DND-41 (cell line): ENCODE measurements at regions not wholly inside any gene's neighbourhood (a gene's known extent, or its start where the extent isn't known, plus 50 kb on each side); places are given as distances from the start of the nearest gene placed in this dataset.

Experiments
- EZH2 ChIP-seq: IDR thresholded peaks from 3 replicates; pipeline ENCODE4 v1.6.1; 2012; ENCODE audit warnings: borderline replicate concordance, low read depth, mild to moderate bottlenecking, moderate library complexity, low read length, inconsistent platforms; ENCODE audit not compliant: severe bottlenecking
- TF ChIP-seq, protein P1 (sequence below): IDR thresholded peaks from 2 replicates; pipeline ENCODE4 v1.5.1; 2012; ENCODE audit warnings: borderline replicate concordance, low read length, moderate library complexity, mild to moderate bottlenecking; ENCODE audit not compliant: poor library complexity, severe bottlenecking; ENCODE audit errors: extremely low read depth

DNA sequence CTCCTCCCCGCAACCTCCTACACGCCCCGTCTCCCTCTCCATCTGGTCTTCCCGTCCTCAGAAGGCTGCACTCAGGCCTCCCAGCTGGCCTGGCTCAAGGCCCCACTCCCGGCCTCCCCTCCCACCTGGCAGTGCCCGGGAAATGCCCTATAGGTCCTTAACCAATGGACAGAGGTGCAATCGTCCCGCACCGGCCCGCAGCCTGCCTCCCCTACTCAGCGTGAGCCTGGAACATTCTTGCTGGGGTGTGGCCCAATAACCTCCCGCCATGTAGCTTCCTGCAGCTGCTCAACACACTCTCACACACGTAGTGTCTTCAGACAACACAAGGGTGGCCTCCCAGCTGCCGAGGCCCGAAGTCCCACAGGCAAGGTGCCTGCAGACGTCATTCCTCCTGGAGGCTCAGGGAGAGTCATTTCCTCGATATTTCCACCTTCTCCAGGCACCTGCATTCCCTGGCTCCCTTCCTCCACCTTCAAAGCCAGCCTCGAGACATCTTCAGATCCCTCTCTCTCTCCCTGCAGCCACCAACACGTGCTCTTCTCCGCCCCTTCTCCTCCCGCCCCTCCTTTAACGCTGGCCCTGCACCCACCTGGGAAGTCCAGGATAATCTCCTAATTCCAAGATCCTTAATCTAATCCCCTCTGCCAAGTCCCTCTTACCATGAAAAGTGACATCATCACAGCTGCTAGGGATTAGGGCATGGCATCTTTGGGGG, 56.2 kb downstream of the ADRA2C start:
- TF ChIP-seq, protein P1, sequence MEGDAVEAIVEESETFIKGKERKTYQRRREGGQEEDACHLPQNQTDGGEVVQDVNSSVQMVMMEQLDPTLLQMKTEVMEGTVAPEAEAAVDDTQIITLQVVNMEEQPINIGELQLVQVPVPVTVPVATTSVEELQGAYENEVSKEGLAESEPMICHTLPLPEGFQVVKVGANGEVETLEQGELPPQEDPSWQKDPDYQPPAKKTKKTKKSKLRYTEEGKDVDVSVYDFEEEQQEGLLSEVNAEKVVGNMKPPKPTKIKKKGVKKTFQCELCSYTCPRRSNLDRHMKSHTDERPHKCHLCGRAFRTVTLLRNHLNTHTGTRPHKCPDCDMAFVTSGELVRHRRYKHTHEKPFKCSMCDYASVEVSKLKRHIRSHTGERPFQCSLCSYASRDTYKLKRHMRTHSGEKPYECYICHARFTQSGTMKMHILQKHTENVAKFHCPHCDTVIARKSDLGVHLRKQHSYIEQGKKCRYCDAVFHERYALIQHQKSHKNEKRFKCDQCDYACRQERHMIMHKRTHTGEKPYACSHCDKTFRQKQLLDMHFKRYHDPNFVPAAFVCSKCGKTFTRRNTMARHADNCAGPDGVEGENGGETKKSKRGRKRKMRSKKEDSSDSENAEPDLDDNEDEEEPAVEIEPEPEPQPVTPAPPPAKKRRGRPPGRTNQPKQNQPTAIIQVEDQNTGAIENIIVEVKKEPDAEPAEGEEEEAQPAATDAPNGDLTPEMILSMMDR: no peak
- no peak for TF ChIP-seq EZH2
